D721Med (cell line): ENCODE measurements at regions not wholly inside any gene's neighbourhood (a gene's known extent, or its start where the extent isn't known, plus 50 kb on each side); places are given as distances from the start of the nearest gene placed in this dataset.

Source experiments
- DNase-seq: peaks from one replicate; pipeline ENCODE4 v3.0.0; 2011; ENCODE audit warnings: low spot score; ENCODE audit not compliant: insufficient read length
- FAIRE-seq: peaks from 2 replicates; lab custom pipeline; 2011; peaks lifted over from hg19 to GRCh38; lab: Jason Lieb, UNC
- CTCF ChIP-seq: IDR thresholded peaks from 2 replicates; pipeline ENCODE4 v1.5.1; 2012; ENCODE audit warnings: mild to moderate bottlenecking, control low read depth; ENCODE audit not compliant: insufficient read depth; ENCODE audit errors: missing control alignments

GRCh38 chr6:113146878-113147277 is 710.3 kb upstream of the MARCKS start:
- no peak for FAIRE-seq
- DNase-seq, result no peak

GRCh38 chr6:113147544-113147943 is 709.6 kb upstream of the MARCKS start:
- FAIRE-seq, result no peak
- no peak for DNase-seq
- no peak for TF ChIP-seq CTCF

More at GRCh38 chr6:113146878-113147277, 710.3 kb upstream of the MARCKS start:
- no peak for TF ChIP-seq CTCF

- TF ChIP-seq CTCF, result no peak
- no peak for FAIRE-seq
- no peak for DNase-seq
These were observed 708.6 kb upstream of the MARCKS start for GRCh38 chr6:113148566-113148965.

- no peak for DNase-seq
- no peak for FAIRE-seq
- TF ChIP-seq CTCF, result no peak
These were observed 707.6 kb upstream of the MARCKS start for GRCh38 chr6:113149511-113149910.

GRCh38 chr6:113160306-113161017 is 696.7 kb upstream of the MARCKS start:
- no peak for TF ChIP-seq CTCF
- no peak for DNase-seq
- no peak for FAIRE-seq

GRCh38 chr6:113161018-113161315 is 696.2 kb upstream of the MARCKS start:
- TF ChIP-seq CTCF, result no peak
- DNase-seq (no peak), FAIRE-seq (no peak)

GRCh38 chr6:113162739-113163138 is 694.4 kb upstream of the MARCKS start:
- FAIRE-seq (no peak), DNase-seq (no peak)
- TF ChIP-seq CTCF, result no peak
